H9 (cell line): ENCODE measurements at regions not wholly inside any gene's neighbourhood (a gene's known extent, or its start where the extent isn't known, plus 50 kb on each side); places are given as distances from the start of the nearest gene placed in this dataset.
A peak's percentile ranks its signal among the peaks of the same experiment; 100 is the strongest.

Source experiments
- DNase-seq: peaks from one replicate; pipeline ENCODE4 v3.0.0-alpha.2; 2017
- H2AFZ ChIP-seq: one replicate; pipeline ENCODE4 v1.6.1; 2013; ENCODE audit warnings: mild to moderate bottlenecking, low read length, control low read depth, moderate library complexity
- H2AK5ac ChIP-seq: 2 replicates; pipeline ENCODE4 v1.6.1; 2013; ENCODE audit warnings: low read length, control low read depth, mixed read lengths; ENCODE audit not compliant: insufficient read length
- H2BK120ac ChIP-seq: one replicate; pipeline ENCODE4 v1.6.1; 2013; ENCODE audit warnings: low read depth, mild to moderate bottlenecking, low read length, control low read depth, inconsistent platforms; ENCODE audit not compliant: poor library complexity, severe bottlenecking
- H2BK12ac ChIP-seq: 2 replicates; pipeline ENCODE4 v1.6.1; 2013; ENCODE audit warnings: low read length, control low read depth, mixed read lengths, low read depth; ENCODE audit not compliant: insufficient read length
- H2BK15ac ChIP-seq: 2 replicates; pipeline ENCODE4 v1.6.1; 2013; ENCODE audit warnings: low read depth, low read length, control low read depth
- H2BK20ac ChIP-seq: one replicate; pipeline ENCODE4 v1.6.1; 2013; ENCODE audit warnings: low read depth, mild to moderate bottlenecking, low read length, control low read depth, inconsistent platforms; ENCODE audit not compliant: poor library complexity, severe bottlenecking
- H2BK5ac ChIP-seq: 2 replicates; pipeline ENCODE4 v1.6.1; 2013; ENCODE audit warnings: low read length, control low read depth, mixed read lengths; ENCODE audit not compliant: insufficient read length
- H3K14ac ChIP-seq: 2 replicates; pipeline ENCODE4 v1.6.1; 2013; ENCODE audit warnings: low read length, control low read depth; ENCODE audit not compliant: insufficient read depth
- H3K18ac ChIP-seq: 2 replicates; pipeline ENCODE4 v1.6.1; 2013; ENCODE audit warnings: low read depth, mild to moderate bottlenecking, mixed read lengths, low read length, control low read depth; ENCODE audit not compliant: insufficient read length
- H3K23ac ChIP-seq: 2 replicates; pipeline ENCODE4 v1.6.1; 2013; ENCODE audit warnings: low read length, control low read depth, mixed read lengths, low read depth; ENCODE audit not compliant: insufficient read length
- H3K23me2 ChIP-seq: 2 replicates; pipeline ENCODE4 v1.6.1; 2013; ENCODE audit warnings: low read depth, mild to moderate bottlenecking, mixed read lengths, low read length, control low read depth; ENCODE audit not compliant: insufficient read length, poor library complexity, severe bottlenecking
- H3K27ac ChIP-seq: 2 replicates; pipeline ENCODE4 v1.5.1; 2013; ENCODE audit warnings: low read length, control low read depth, mixed read lengths, low read depth; ENCODE audit not compliant: insufficient read length
- H3K27me3 ChIP-seq: 2 replicates; pipeline ENCODE4 v1.6.1; 2013; ENCODE audit warnings: low read length, control low read depth, inconsistent platforms; ENCODE audit not compliant: insufficient read depth
- H3K4ac ChIP-seq: 2 replicates; pipeline ENCODE4 v1.6.1; 2013; ENCODE audit warnings: low read depth, mild to moderate bottlenecking, control low read depth, inconsistent platforms, low read length, moderate library complexity
- H3K4me1 ChIP-seq: 2 replicates; pipeline ENCODE4 v1.6.1; 2013; ENCODE audit warnings: low read length, control low read depth, inconsistent platforms; ENCODE audit not compliant: insufficient read depth
- H3K4me2 ChIP-seq: 2 replicates; pipeline ENCODE4 v1.6.1; 2013; ENCODE audit warnings: low read length, control low read depth, mixed read lengths; ENCODE audit not compliant: insufficient read length, insufficient read depth
- H3K56ac ChIP-seq: 2 replicates; pipeline ENCODE4 v1.6.1; 2013; ENCODE audit warnings: low read depth, mild to moderate bottlenecking, mixed read lengths, low read length, control low read depth; ENCODE audit not compliant: insufficient read length
- H3K79me1 ChIP-seq: 2 replicates; pipeline ENCODE4 v1.6.1; 2013; ENCODE audit warnings: low read depth, mild to moderate bottlenecking, moderate library complexity, low read length, control low read depth, inconsistent platforms; ENCODE audit not compliant: insufficient read depth, poor library complexity, severe bottlenecking
- H3K79me2 ChIP-seq: 2 replicates; pipeline ENCODE4 v1.6.1; 2013; ENCODE audit warnings: low read length, control low read depth, inconsistent platforms; ENCODE audit not compliant: insufficient read depth
- H3K9ac ChIP-seq: 2 replicates; pipeline ENCODE4 v1.6.1; 2013; ENCODE audit warnings: low read length, control low read depth, mixed read lengths; ENCODE audit not compliant: insufficient read length; ENCODE audit errors: extremely low read depth
- H3K9me3 ChIP-seq: one replicate; pipeline ENCODE4 v1.6.1; 2013; ENCODE audit warnings: low read depth, low read length, inconsistent platforms; ENCODE audit not compliant: control insufficient read depth
- H3T11ph ChIP-seq: one replicate; pipeline ENCODE4 v1.6.1; 2013; ENCODE audit warnings: mild to moderate bottlenecking, low read length, control low read depth, inconsistent platforms
- H4K20me1 ChIP-seq: one replicate; pipeline ENCODE4 v1.6.1; 2013; ENCODE audit not compliant: control insufficient read depth, insufficient read length, insufficient read depth
- H4K5ac ChIP-seq: 2 replicates; pipeline ENCODE4 v1.6.1; 2013; ENCODE audit warnings: low read depth, mild to moderate bottlenecking, mixed read lengths, low read length, control low read depth; ENCODE audit not compliant: insufficient read length
- H4K8ac ChIP-seq: replicated peaks from 2 replicates; pipeline ENCODE4 v1.6.1; 2013; ENCODE audit warnings: low read length, control low read depth, mixed read lengths, low read depth; ENCODE audit not compliant: insufficient read length
- H4K91ac ChIP-seq: 2 replicates; pipeline ENCODE4 v1.6.1; 2013; ENCODE audit warnings: low read depth, mild to moderate bottlenecking, moderate library complexity, mixed read lengths, low read length, control low read depth; ENCODE audit not compliant: insufficient read length
- H3K27ac Mint-ChIP-seq, 3 experiments: 2 replicates in 2 of 3; 3 replicates in 1 of 3; pipeline ENCODE4 v1.8.0; 2020 to 2021; ENCODE audit warnings: mixed read lengths in 3 of 3, mild to moderate bottlenecking in 1 of 3, moderate library complexity in 1 of 3
- H3K27me3 Mint-ChIP-seq: 2 replicates; pipeline ENCODE4 v1.8.0; 2021; ENCODE audit warnings: low read depth, mild to moderate bottlenecking, moderate library complexity, mixed read lengths
- H3K36me3 Mint-ChIP-seq, 3 experiments: 2 replicates in 2 of 3; 3 replicates in 1 of 3; pipeline ENCODE4 v1.8.0; 2020 to 2021; ENCODE audit warnings: low read depth in 3 of 3, mixed read lengths in 3 of 3; ENCODE audit not compliant: insufficient read depth in 1 of 3
- H3K4me1 Mint-ChIP-seq, 2 experiments: 2 replicates each; pipeline ENCODE4 v1.8.0; 2020; ENCODE audit warnings: mixed read lengths in 2 of 2
- H3K4me3 Mint-ChIP-seq, 2 experiments: 2 replicates in 1 of 2; 3 replicates in 1 of 2; pipeline ENCODE4 v1.8.0; 2020 to 2021; ENCODE audit warnings: mild to moderate bottlenecking in 2 of 2, mixed read lengths in 2 of 2, moderate library complexity in 1 of 2
- H3K9me3 Mint-ChIP-seq, 2 experiments: 2 replicates in 1 of 2; 3 replicates in 1 of 2; pipeline ENCODE4 v1.8.0; 2020; ENCODE audit warnings: mild to moderate bottlenecking in 2 of 2, mixed read lengths in 2 of 2, moderate library complexity in 1 of 2
- CTCF ChIP-seq: fragments of 200-600 bp; sonication (generic); conservative IDR thresholded peaks from 3 replicates; pipeline ENCODE4 v1.8.0; 2021; ENCODE audit warnings: antibody characterized with exemption, mild to moderate bottlenecking
- WGBS: extraction: QIAGEN DNeasy Blood & Tissue Kit; methylation state at CpG from one replicate; pipeline ENCODE4 v1.1.7; 2013; ENCODE audit warnings: missing lambda C conversion rate, low lambda C conversion rate, mixed read lengths; ENCODE audit not compliant: insufficient read length; ENCODE audit errors: extremely low coverage; 5-methylcytosine and 5-hydroxymethylcytosine counted together

- no peak overlapping the region for H3K9ac ChIP-seq
- peak overlapping the region in 1 of 3 experiments; percentile 13; a peak in 3 of 7 replicates for H3K27ac Mint-ChIP-seq
Observed at GRCh38 chr20:1827974-1828785, 67.0 kb upstream of the SIRPA start.

More at GRCh38 chr20:1827974-1828785, 67.0 kb upstream of the SIRPA start:
- Histone ChIP-seq H3K23ac (no peak overlapping the region), H3K18ac (no peak overlapping the region), H2BK20ac (no peak overlapping the region), H3K4me1 (no peaks in the 10 kb centered on the region), H4K5ac (no peak overlapping the region), H3K27me3 (no peaks in the 10 kb centered on the region), H2BK120ac (no peak overlapping the region), H2BK12ac (no peak overlapping the region), H3K4me2 (no peak overlapping the region), H4K91ac (no peak overlapping the region), H2BK5ac (no peak overlapping the region), H3K79me1 (no peaks in the 10 kb centered on the region), H3T11ph (no peak overlapping the region), H3K79me2 (no peaks in the 10 kb centered on the region), H3K23me2 (no peaks in the 10 kb centered on the region), H4K20me1 (no peaks in the 10 kb centered on the region), H2AK5ac (no peak overlapping the region), H2BK15ac (no peak overlapping the region), H3K14ac (no peak overlapping the region), H3K4ac (no peak overlapping the region), H4K8ac (no peak overlapping the region), H2AFZ (no peak overlapping the region), H3K27ac (no peak overlapping the region), H3K56ac (no peak overlapping the region), H3K9me3 (no peaks in the 10 kb centered on the region)
- TF ChIP-seq CTCF = no peak
- Mint-ChIP-seq H3K9me3 (no peaks in the 10 kb centered on the region), H3K27me3 (peaks cover 5% of the 10 kb centered on the region), H3K4me3 (no peak overlapping the region), H3K36me3 (no peaks in the 10 kb centered on the region; a peak in 1 of 7 replicates), H3K4me1 (peaks cover 22 to 25% of the 10 kb centered on the region in 2 experiments)
- WGBS = no CpG with 5 or more reads among the region's 13 CpGs
- DNase-seq = no peak
